ENCODE measurements at regions not wholly inside any gene's neighbourhood (a gene's known extent, or its start where the extent isn't known, plus 50 kb on each side); places are given as distances from the start of the nearest gene placed in this dataset.

GRCh38 chr12:88428350-88428749, 151.9 kb downstream of the KITLG start:
- TF ChIP-seq CTCF (conservative IDR thresholded peaks at IDR 0.05; ENCODE audit: low read depth, low read length) (no peak), EZH2 (IDR thresholded peaks at IDR 0.05; ENCODE audit: borderline replicate concordance, low read depth, low read length, poor library complexity, severe bottlenecking) (no peak)
- intact Hi-C loops (cut with micrococcal nuclease; ENCODE audit: unreplicated experiment) = no loop called here
- no peaks in the 10 kb centered on the region for H3K9me3 ChIP-seq (ENCODE audit: low read depth, low read length, poor library complexity, severe bottlenecking)
- POLR2A ChIA-PET (ENCODE audit: low non-redundant PET) = interaction anchor here (0.5 kb wide), 1 partner anchor 23 kb away, joined by 3 read pairs; no protein-coding TSS in a partner anchor
- no peaks in the 10 kb centered on the region for H3K27me3 ChIP-seq (replicated peaks; ENCODE audit: insufficient read depth, low read depth, low read length, poor library complexity)
- no peak overlapping the region for H3K27ac ChIP-seq (ENCODE audit: low read depth, low read length, poor library complexity, severe bottlenecking)
- H3K36me3 ChIP-seq (ENCODE audit: insufficient read depth, low read length, poor library complexity, severe bottlenecking) = no peaks in the 10 kb centered on the region
- DNase-seq (ENCODE audit: low spot score) = no peak
- CTCF ChIA-PET = no interaction called here
- no peaks in the 10 kb centered on the region for H3K4me1 ChIP-seq (ENCODE audit: insufficient read depth, low read length, poor library complexity, severe bottlenecking)
- no peak overlapping the region for H3K4me3 ChIP-seq (ENCODE audit: low read depth, low read length, poor library complexity, severe bottlenecking)
- no TSS peak for BruUV-seq (replicated peaks)

DNA sequence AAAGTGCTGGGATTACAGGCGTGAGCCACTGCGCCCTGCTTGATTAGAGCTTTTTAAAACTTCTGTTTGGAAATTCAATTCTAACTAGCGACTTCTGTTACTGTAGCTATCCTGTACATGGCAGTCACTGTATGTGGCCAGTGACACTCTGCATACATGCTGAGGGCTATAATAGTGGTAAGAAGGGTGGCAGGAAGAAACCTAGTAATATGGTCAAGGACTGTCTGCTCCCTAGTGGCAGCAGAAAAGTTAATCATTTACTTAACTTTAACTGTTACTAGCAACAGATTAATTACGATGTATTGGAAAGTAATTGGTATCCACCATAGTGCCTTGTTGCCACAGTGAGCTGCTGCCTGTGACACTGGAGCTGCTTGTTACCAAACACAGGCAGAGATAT, 149.0 kb downstream of the KITLG start:
- no peaks in the 10 kb centered on the region for H3K27me3 ChIP-seq (replicated peaks; ENCODE audit: insufficient read depth, low read depth, low read length, poor library complexity)
- POLR2A ChIA-PET (ENCODE audit: low non-redundant PET) = no interaction called here
- no TSS peak for BruUV-seq (replicated peaks)
- TF ChIP-seq CTCF (conservative IDR thresholded peaks at IDR 0.05; ENCODE audit: low read depth, low read length) (no peak), EZH2 (IDR thresholded peaks at IDR 0.05; ENCODE audit: borderline replicate concordance, low read depth, low read length, poor library complexity, severe bottlenecking) (no peak)
- no peaks in the 10 kb centered on the region for H3K9me3 ChIP-seq (ENCODE audit: low read depth, low read length, poor library complexity, severe bottlenecking)
- CTCF ChIA-PET = no interaction called here
- intact Hi-C loops (cut with micrococcal nuclease; ENCODE audit: unreplicated experiment) = no loop called here
- H3K4me3 ChIP-seq (ENCODE audit: low read depth, low read length, poor library complexity, severe bottlenecking) = no peak overlapping the region
- no peaks in the 10 kb centered on the region for H3K4me1 ChIP-seq (ENCODE audit: insufficient read depth, low read length, poor library complexity, severe bottlenecking)
- no peak for DNase-seq (ENCODE audit: low spot score)
- no peak overlapping the region for H3K27ac ChIP-seq (ENCODE audit: low read depth, low read length, poor library complexity, severe bottlenecking)
- H3K36me3 ChIP-seq (ENCODE audit: insufficient read depth, low read length, poor library complexity, severe bottlenecking) = no peaks in the 10 kb centered on the region

DNA sequence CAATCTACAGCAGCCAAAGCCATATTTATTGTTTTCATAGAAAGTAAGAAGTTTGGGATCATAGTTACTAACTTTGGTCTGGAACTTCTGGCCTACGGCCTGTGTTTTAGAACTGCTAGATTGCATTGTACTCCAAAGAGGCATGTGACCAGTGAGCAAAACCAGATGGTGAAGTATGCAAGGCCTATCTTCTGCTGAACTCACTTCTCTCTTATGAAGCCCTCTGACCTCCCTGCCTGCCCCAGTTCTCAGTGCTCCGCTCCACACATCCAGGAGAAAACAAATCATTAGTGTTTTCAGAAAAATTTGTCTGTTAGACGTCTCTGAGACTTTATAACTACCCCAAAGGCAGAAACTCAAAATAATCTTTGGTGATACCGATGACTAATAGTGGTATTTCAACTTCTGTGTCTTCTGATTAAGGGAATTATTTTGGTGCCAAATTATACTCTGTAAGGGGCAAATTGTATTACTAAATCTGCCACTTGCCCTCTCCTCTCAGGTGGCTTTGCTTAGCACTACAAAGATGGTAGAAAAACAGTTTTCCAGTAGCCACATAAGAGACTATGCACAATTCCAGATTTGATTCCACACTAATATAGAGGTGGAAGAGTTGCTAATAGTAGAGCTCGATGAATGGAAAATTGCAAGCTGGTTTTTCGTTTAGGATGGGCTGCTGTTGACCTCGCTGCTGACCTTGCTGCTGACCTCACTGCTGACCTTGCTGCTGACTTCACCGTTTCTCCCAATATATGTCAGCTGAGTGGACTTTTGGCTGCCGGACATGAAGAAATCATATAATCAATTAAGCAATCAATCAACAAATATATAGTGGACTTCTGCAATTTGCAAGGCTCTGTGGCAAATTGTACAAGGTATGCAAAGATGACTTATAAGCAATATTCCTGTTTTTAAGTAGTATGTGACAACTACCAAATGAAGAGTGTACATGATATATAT, 147.5 kb downstream of the KITLG start:
- intact Hi-C loops (cut with micrococcal nuclease; ENCODE audit: unreplicated experiment) = no loop called here
- POLR2A ChIA-PET (ENCODE audit: low non-redundant PET) = no interaction called here
- Histone ChIP-seq H3K36me3 (ENCODE audit: insufficient read depth, low read length, poor library complexity, severe bottlenecking) (no peaks in the 10 kb centered on the region), H3K4me3 (ENCODE audit: low read depth, low read length, poor library complexity, severe bottlenecking) (no peak overlapping the region), H3K27ac (ENCODE audit: low read depth, low read length, poor library complexity, severe bottlenecking) (no peak overlapping the region), H3K4me1 (ENCODE audit: insufficient read depth, low read length, poor library complexity, severe bottlenecking) (no peaks in the 10 kb centered on the region), H3K27me3 (replicated peaks; ENCODE audit: insufficient read depth, low read depth, low read length, poor library complexity) (no peaks in the 10 kb centered on the region), H3K9me3 (ENCODE audit: low read depth, low read length, poor library complexity, severe bottlenecking) (no peaks in the 10 kb centered on the region)
- DNase-seq (ENCODE audit: low spot score) = no peak
- BruUV-seq (replicated peaks) = no TSS peak
- TF ChIP-seq CTCF (conservative IDR thresholded peaks at IDR 0.05; ENCODE audit: low read depth, low read length) (no peak), EZH2 (IDR thresholded peaks at IDR 0.05; ENCODE audit: borderline replicate concordance, low read depth, low read length, poor library complexity, severe bottlenecking) (no peak)
- CTCF ChIA-PET = no interaction called here

Data from A673 (cell line).